GM12892 (cell line): ENCODE measurements at regions not wholly inside any gene's neighbourhood (a gene's known extent, or its start where the extent isn't known, plus 50 kb on each side); places are given as distances from the start of the nearest gene placed in this dataset.

ENCODE experiments used
- DNase-seq: peaks from one replicate; pipeline ENCODE4 v3.0.0; 2011; ENCODE audit not compliant: insufficient read length
- FAIRE-seq: peaks from 2 replicates; lab custom pipeline; 2011; peaks lifted over from hg19 to GRCh38; lab: Jason Lieb, UNC
- POLR2A ChIP-seq: IDR thresholded peaks from 2 replicates; pipeline ENCODE4 v1.6.1; 2011; ENCODE audit warnings: low read depth, low read length, control low read depth
- POLR2AphosphoS5 ChIP-seq: IDR thresholded peaks from 2 replicates; pipeline ENCODE4 v1.6.1; 2011; ENCODE audit warnings: low read depth, low read length, control low read depth
- TAF1 ChIP-seq: IDR thresholded peaks from 2 replicates; pipeline ENCODE4 v1.6.1; 2011; ENCODE audit warnings: low read depth, mild to moderate bottlenecking, control low read depth, low read length, borderline replicate concordance

- DNase-seq: no peak
- FAIRE-seq: no peak
- TF ChIP-seq POLR2A (no peak), POLR2AphosphoS5 (no peak), TAF1 (no peak)
Measured at GRCh38 chr5:39569857-39570256, 145.1 kb upstream of the DAB2 start.

GRCh38 chr5:39566891-39567290 is 142.1 kb upstream of the DAB2 start:
- DNase-seq: no peak
- FAIRE-seq: no peak
- TF ChIP-seq POLR2A (no peak), POLR2AphosphoS5 (no peak), TAF1 (no peak)

- TF ChIP-seq POLR2A: no peak
- TF ChIP-seq TAF1: no peak
- TF ChIP-seq POLR2AphosphoS5: no peak
- DNase-seq (no peak), FAIRE-seq (no peak)
Measured at GRCh38 chr5:39566029-39566428, 141.2 kb upstream of the DAB2 start.

GRCh38 chr5:39561421-39561820 is 136.6 kb upstream of the DAB2 start:
- no peak for DNase-seq
- no peak for FAIRE-seq
- TF ChIP-seq TAF1: no peak
- no peak for TF ChIP-seq POLR2AphosphoS5
- no peak for TF ChIP-seq POLR2A

- FAIRE-seq (no peak), DNase-seq (no peak)
- TF ChIP-seq POLR2A: no peak
Measured at GRCh38 chr5:39560726-39561125, 135.9 kb upstream of the DAB2 start.

- DNase-seq: no peak
- TF ChIP-seq TAF1: no peak
- no peak for TF ChIP-seq POLR2A
- no peak for TF ChIP-seq POLR2AphosphoS5
- FAIRE-seq: no peak
Measured at GRCh38 chr5:39559923-39560322, 135.1 kb upstream of the DAB2 start.

DNA sequence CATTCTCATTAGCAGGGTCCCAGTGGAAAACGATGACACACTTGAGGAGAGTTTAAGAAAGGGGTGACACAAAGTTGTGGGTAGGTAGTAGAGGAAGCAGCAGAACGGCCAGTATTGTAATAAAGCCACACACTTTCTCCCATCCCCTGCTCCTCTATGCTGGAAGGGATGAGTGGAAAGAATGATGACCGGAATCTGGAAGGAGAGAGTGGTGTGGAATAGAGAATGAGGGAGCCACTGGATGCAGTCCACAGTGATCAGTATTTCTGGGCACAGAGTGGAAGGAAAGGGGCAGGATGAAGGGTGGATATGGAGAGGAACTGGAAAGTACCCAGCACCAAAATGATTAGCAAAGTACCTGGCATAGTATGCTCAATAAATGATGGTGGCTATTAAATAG is 133.8 kb upstream of the DAB2 start:
- DNase-seq: no peak
- no peak for TF ChIP-seq POLR2AphosphoS5
- no peak for TF ChIP-seq POLR2A
- TF ChIP-seq TAF1: no peak
- no peak for FAIRE-seq

- FAIRE-seq (no peak), DNase-seq (no peak)
- no peak for TF ChIP-seq POLR2AphosphoS5
- no peak for TF ChIP-seq TAF1
- TF ChIP-seq POLR2A: no peak
Measured at GRCh38 chr5:39555788-39556187, 131.0 kb upstream of the DAB2 start.

- DNase-seq (no peak), FAIRE-seq (peak; percentile 24)
- TF ChIP-seq POLR2AphosphoS5 (no peak), TAF1 (no peak), POLR2A (no peak)
Measured at GRCh38 chr5:39547553-39548154, 122.9 kb upstream of the DAB2 start.

DNA sequence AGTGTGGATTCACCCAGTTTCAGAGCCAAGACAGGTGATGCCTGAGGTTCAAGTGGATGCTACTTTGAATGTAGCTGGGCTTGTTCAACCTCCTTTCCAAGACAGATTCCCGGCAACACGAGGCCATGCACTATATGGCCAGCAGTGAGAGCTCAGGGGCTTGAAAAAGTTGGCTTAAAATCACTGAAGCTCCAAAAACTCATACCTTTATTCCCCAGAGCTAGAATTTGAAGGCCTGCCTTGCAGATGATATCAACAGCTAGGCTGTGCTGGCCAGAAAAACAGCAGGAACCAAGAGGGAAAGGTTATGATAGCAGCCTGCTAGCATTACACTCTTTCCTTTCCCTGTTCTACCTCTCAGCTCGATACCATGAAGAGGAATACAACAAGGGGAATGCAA is 120.2 kb upstream of the DAB2 start:
- no peak for DNase-seq
- no peak for FAIRE-seq
- TF ChIP-seq POLR2AphosphoS5: no peak
- TF ChIP-seq TAF1: no peak
- TF ChIP-seq POLR2A: no peak

GRCh38 chr5:39543335-39543734 is 118.6 kb upstream of the DAB2 start:
- FAIRE-seq (no peak), DNase-seq (no peak)
- TF ChIP-seq POLR2AphosphoS5: no peak
- TF ChIP-seq TAF1: no peak

- FAIRE-seq (no peak), DNase-seq (no peak)
- no peak for TF ChIP-seq TAF1
- no peak for TF ChIP-seq POLR2AphosphoS5
- no peak for TF ChIP-seq POLR2A
Measured at GRCh38 chr5:39542511-39543285, 117.9 kb upstream of the DAB2 start.
